ENCODE measurements at regions not wholly inside any gene's neighbourhood (a gene's known extent, or its start where the extent isn't known, plus 50 kb on each side); places are given as distances from the start of the nearest gene placed in this dataset.

- H3K4me3 ChIP-seq (ENCODE audit: low read depth, low read length): no peak overlapping the region
- TF ChIP-seq CTCF (IDR thresholded peaks at IDR 0.05; ENCODE audit: low read depth, low read length): no peak
Observed at GRCh38 chr2:76599732-76600368, 889.1 kb upstream of the GCFC2 start.

- H3K4me3 ChIP-seq (ENCODE audit: low read depth, low read length): no peak overlapping the region
Observed at GRCh38 chr2:76584474-76584873, 873.8 kb upstream of the GCFC2 start.

GRCh38 chr2:76579911-76580310 lies 869.2 kb upstream of the GCFC2 start:
- no peak overlapping the region for H3K4me3 ChIP-seq (ENCODE audit: low read depth, low read length)
- no peak for TF ChIP-seq CTCF (IDR thresholded peaks at IDR 0.05; ENCODE audit: low read depth, low read length)

More at GRCh38 chr2:76584474-76584873, 873.8 kb upstream of the GCFC2 start:
- TF ChIP-seq CTCF (IDR thresholded peaks at IDR 0.05; ENCODE audit: low read depth, low read length): no peak

- no peak for TF ChIP-seq CTCF (IDR thresholded peaks at IDR 0.05; ENCODE audit: low read depth, low read length)
- H3K4me3 ChIP-seq (ENCODE audit: low read depth, low read length): no peak overlapping the region
Observed at GRCh38 chr2:76572981-76573380, 862.3 kb upstream of the GCFC2 start.

GRCh38 chr2:76569819-76570218 lies 859.1 kb upstream of the GCFC2 start:
- no peak for TF ChIP-seq CTCF (IDR thresholded peaks at IDR 0.05; ENCODE audit: low read depth, low read length)
- H3K4me3 ChIP-seq (ENCODE audit: low read depth, low read length): no peak overlapping the region

- no peak overlapping the region for H3K4me3 ChIP-seq (ENCODE audit: low read depth, low read length)
- TF ChIP-seq CTCF (IDR thresholded peaks at IDR 0.05; ENCODE audit: low read depth, low read length): no peak
Observed at GRCh38 chr2:76567478-76567877, 856.8 kb upstream of the GCFC2 start.

GRCh38 chr2:76564734-76565133 lies 854.0 kb upstream of the GCFC2 start:
- TF ChIP-seq CTCF (IDR thresholded peaks at IDR 0.05; ENCODE audit: low read depth, low read length): no peak
- no peak overlapping the region for H3K4me3 ChIP-seq (ENCODE audit: low read depth, low read length)

All from WI38 (cell line).